ENCODE measurements at regions not wholly inside any gene's neighbourhood (a gene's known extent, or its start where the extent isn't known, plus 50 kb on each side); places are given as distances from the start of the nearest gene placed in this dataset.
"Not testable (repeated sequence)": the region's sequence is repeated elsewhere in the genome, so short reads cannot be mapped to it uniquely, and the experiment has no call there.

DNA sequence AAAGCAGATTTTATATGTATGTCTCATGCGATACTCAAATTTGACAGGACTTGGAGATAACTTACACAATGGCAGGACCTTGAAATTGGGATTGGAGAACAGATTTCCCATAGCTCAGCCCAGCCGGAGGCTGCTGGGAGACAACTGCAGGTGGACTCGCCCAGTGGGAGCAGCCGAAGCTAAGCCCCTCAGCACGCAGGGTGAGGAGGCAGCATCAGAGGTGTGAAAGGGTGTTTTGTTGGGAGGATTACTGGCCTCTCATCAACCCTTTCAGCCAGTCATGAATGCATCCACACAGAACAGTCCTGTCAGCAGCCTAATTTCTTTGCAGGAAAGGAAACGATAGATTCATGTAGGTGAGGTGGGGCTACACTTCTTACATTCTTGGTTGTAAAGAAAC, 110.4 kb upstream of the DYNAP start:
- H3K36me3 ChIP-seq (replicated peaks in 1 of 2; ENCODE audit: control extremely low read depth in 1 of 2, control insufficient read depth in 1 of 2, extremely low read depth in 1 of 2, insufficient read depth in 2 of 2, low read length in 1 of 2), result no peaks in the 10 kb centered on the region
- no peak overlapping the region for H3K4me3 ChIP-seq (ENCODE audit: control extremely low read depth in 1 of 5, extremely low read depth in 1 of 5, insufficient read depth in 1 of 5, low read depth in 2 of 5, low read length in 4 of 5)
- no peaks in the 10 kb centered on the region for H4K20me1 ChIP-seq (ENCODE audit: control insufficient read depth, insufficient read depth, low read length, poor library complexity, severe bottlenecking)
- H3K9me3 Mint-ChIP-seq (ENCODE audit: insufficient read depth), result no peaks in the 10 kb centered on the region
- H3K27me3 Mint-ChIP-seq, result peaks cover 30% of the 10 kb centered on the region
- ATAC-seq (ENCODE audit: low read depth) (no peak), DNase-seq (no peak)
- POLR2A ChIA-PET, result no interaction called here
- CTCF ChIA-PET, result no interaction called here
- H3K9me3 ChIP-seq (ENCODE audit: control extremely low read depth in 1 of 3, control insufficient read depth in 2 of 3, insufficient read depth in 1 of 3, low read length in 2 of 3), result no peaks in the 10 kb centered on the region
- H3K27me3 ChIP-seq (replicated peaks in 1 of 4; ENCODE audit: control extremely low read depth in 1 of 4, control insufficient read depth in 3 of 4, insufficient read depth in 4 of 4, low read length in 3 of 4), result peaks cover 0 to 4% (median 0%) of the 10 kb centered on the region in 4 experiments
- H3K4me2 ChIP-seq (replicated peaks; ENCODE audit: low read depth, low read length, poor library complexity, severe bottlenecking), result no peak overlapping the region
- TF ChIP-seq, protein P1, sequence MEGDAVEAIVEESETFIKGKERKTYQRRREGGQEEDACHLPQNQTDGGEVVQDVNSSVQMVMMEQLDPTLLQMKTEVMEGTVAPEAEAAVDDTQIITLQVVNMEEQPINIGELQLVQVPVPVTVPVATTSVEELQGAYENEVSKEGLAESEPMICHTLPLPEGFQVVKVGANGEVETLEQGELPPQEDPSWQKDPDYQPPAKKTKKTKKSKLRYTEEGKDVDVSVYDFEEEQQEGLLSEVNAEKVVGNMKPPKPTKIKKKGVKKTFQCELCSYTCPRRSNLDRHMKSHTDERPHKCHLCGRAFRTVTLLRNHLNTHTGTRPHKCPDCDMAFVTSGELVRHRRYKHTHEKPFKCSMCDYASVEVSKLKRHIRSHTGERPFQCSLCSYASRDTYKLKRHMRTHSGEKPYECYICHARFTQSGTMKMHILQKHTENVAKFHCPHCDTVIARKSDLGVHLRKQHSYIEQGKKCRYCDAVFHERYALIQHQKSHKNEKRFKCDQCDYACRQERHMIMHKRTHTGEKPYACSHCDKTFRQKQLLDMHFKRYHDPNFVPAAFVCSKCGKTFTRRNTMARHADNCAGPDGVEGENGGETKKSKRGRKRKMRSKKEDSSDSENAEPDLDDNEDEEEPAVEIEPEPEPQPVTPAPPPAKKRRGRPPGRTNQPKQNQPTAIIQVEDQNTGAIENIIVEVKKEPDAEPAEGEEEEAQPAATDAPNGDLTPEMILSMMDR (IDR thresholded peaks at IDR 0.05), result no peak
- no peak for TF ChIP-seq EZH2 (IDR thresholded peaks at IDR 0.05; ENCODE audit: borderline replicate concordance, insufficient read depth, low read depth, low read length, poor library complexity, severe bottlenecking)
- 84% methylated on average over 3 of the region's 6 CpGs for WGBS (ENCODE audit: insufficient coverage)
- H3K79me2 ChIP-seq (ENCODE audit: control insufficient read depth, insufficient read depth, low read length), result no peaks in the 10 kb centered on the region
- H3K4me1 ChIP-seq (ENCODE audit: control insufficient read depth in 2 of 2, insufficient read depth in 2 of 2, low read length in 2 of 2), result no peaks in the 10 kb centered on the region
- H2AFZ ChIP-seq (ENCODE audit: insufficient read depth, low read depth, low read length, poor library complexity, severe bottlenecking), result no peak overlapping the region
- H3K4me1 Mint-ChIP-seq, result no peaks in the 10 kb centered on the region
- H3K4me3 Mint-ChIP-seq, result no peak overlapping the region
- no peak overlapping the region for H3K9ac ChIP-seq (ENCODE audit: low read length)
- intact Hi-C loops (cut with micrococcal nuclease), result no loop called here
- H3K27ac Mint-ChIP-seq, result no peak overlapping the region
- no peak overlapping the region for H3K27ac ChIP-seq (ENCODE audit: low read length in 2 of 2)

DNA sequence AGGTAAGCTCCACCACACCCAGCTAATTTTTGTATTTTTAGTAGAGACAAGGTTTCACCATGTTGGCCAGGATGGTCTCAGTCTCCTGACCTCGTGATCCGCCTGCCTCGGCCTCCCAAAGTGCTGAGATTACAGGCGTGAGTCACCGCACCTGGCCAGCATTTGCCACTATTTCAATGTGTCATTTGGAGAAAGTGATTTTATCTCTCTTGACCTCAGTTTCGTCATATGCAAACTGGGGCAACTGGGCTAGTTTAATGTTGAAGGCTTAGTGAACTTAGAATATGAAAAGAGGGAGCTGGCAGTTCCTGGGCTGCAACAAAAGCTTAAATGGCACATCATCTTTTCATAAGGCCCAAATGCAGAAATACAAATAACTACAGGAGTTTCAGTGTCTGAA, 88.6 kb upstream of the DYNAP start:
- H3K27ac ChIP-seq (ENCODE audit: low read length in 2 of 2); H3K9me3 ChIP-seq (ENCODE audit: control extremely low read depth in 1 of 3, control insufficient read depth in 2 of 3, insufficient read depth in 1 of 3, low read length in 2 of 3); H3K36me3 ChIP-seq (replicated peaks in 1 of 2; ENCODE audit: control extremely low read depth in 1 of 2, control insufficient read depth in 1 of 2, extremely low read depth in 1 of 2, insufficient read depth in 2 of 2, low read length in 1 of 2); H3K27me3 Mint-ChIP-seq; intact Hi-C loops (cut with micrococcal nuclease); ATAC-seq (ENCODE audit: low read depth); H3K9me3 Mint-ChIP-seq (ENCODE audit: insufficient read depth); H3K27ac Mint-ChIP-seq; H3K4me2 ChIP-seq (replicated peaks; ENCODE audit: low read depth, low read length, poor library complexity, severe bottlenecking); H3K27me3 ChIP-seq (replicated peaks in 1 of 4; ENCODE audit: control extremely low read depth in 1 of 4, control insufficient read depth in 3 of 4, insufficient read depth in 4 of 4, low read length in 3 of 4); H4K20me1 ChIP-seq (ENCODE audit: control insufficient read depth, insufficient read depth, low read length, poor library complexity, severe bottlenecking); H3K9ac ChIP-seq (ENCODE audit: low read length); CTCF ChIA-PET; H2AFZ ChIP-seq (ENCODE audit: insufficient read depth, low read depth, low read length, poor library complexity, severe bottlenecking); H3K79me2 ChIP-seq (ENCODE audit: control insufficient read depth, insufficient read depth, low read length); H3K4me1 ChIP-seq (ENCODE audit: control insufficient read depth in 2 of 2, insufficient read depth in 2 of 2, low read length in 2 of 2); H3K4me3 Mint-ChIP-seq; DNase-seq; POLR2A ChIA-PET; H3K4me1 Mint-ChIP-seq; H3K4me3 ChIP-seq (ENCODE audit: control extremely low read depth in 1 of 5, extremely low read depth in 1 of 5, insufficient read depth in 1 of 5, low read depth in 2 of 5, low read length in 4 of 5): not testable (repeated sequence)
- no CpG with 5 or more reads among the region's 6 CpGs for WGBS (ENCODE audit: insufficient coverage)

Measured in B cell (primary cell).